Heart right ventricle (tissue), 16 donors: ENCODE measurements at regions not wholly inside any gene's neighbourhood (a gene's known extent, or its start where the extent isn't known, plus 50 kb on each side); places are given as distances from the start of the nearest gene placed in this dataset.

ENCODE experiments used
- ATAC-seq, 8 donors: fragments of 200-7000 bp; cut with Tn5 transposase; one replicate each; pipeline ENCODE4 v1.9.1; 2020; ENCODE audit warnings: mild to moderate bottlenecking in 8 of 8, moderate library complexity in 8 of 8, moderate number of reproducible peaks in 1 of 8
- DNase-seq, 2 donors: peaks; one replicate each; pipeline ENCODE4 v3.0.0-alpha.2; 2020
- H3K27ac ChIP-seq, 10 donors: fragments of 200-600 bp; sonication (generic) in 2 of 10; one replicate each; pipeline versions ENCODE4 v1.5.0 to v1.8.0; 2020 to 2022; ENCODE audit warnings: mild to moderate bottlenecking in 3 of 10
- H3K27me3 ChIP-seq, 7 donors: fragments of 200-600 bp; one replicate each; pipeline ENCODE4 v1.8.0; 2021 to 2022; ENCODE audit warnings: mild to moderate bottlenecking in 2 of 7
- H3K36me3 ChIP-seq, 9 donors: fragments of 200-600 bp; sonication (generic) in 1 of 9; one replicate each; pipeline versions ENCODE4 v1.5.0 to v1.8.0; 2020 to 2022; ENCODE audit warnings: mild to moderate bottlenecking in 2 of 9
- H3K4me1 ChIP-seq, 9 donors: fragments of 200-600 bp; sonication (generic) in 1 of 9; one replicate each; pipeline versions ENCODE4 v1.5.0 to v1.8.0; 2020 to 2022; ENCODE audit warnings: mild to moderate bottlenecking in 4 of 9
- H3K4me3 ChIP-seq, 10 donors: fragments of 200-600 bp; sonication (generic) in 2 of 10; one replicate each; pipeline versions ENCODE4 v1.5.0 to v1.8.0; 2020 to 2022; ENCODE audit warnings: mild to moderate bottlenecking in 7 of 10, moderate library complexity in 2 of 10
- H3K9me3 ChIP-seq, 11 donors: fragments of 200-600 bp in 10 of 11; sonication (generic) in 2 of 11; one replicate each; pipeline versions ENCODE4 v1.5.0 to v1.8.0; 2013 to 2022; ENCODE audit warnings: mild to moderate bottlenecking in 2 of 11, control low read depth in 1 of 11, moderate library complexity in 1 of 11
- WGBS, 2 donors: extraction: QIAGEN DNeasy Blood & Tissue Kit; methylation state at CpG; one replicate each; pipeline ENCODE4 v1.1.7; 2013; ENCODE audit warnings: inconsistent platforms in 1 of 2; 5-methylcytosine and 5-hydroxymethylcytosine counted together
- intact Hi-C, 10 donors: fragments of 100-400 bp; cut with DNase I; formaldehyde crosslinking; loops; one replicate each; pipeline versions ENCODE4 v1.11.1 to v1.14.2; 2022
- TF ChIP-seq, protein P1 (sequence below), 9 donors: fragments of 200-600 bp; sonication (generic) in 2 of 9; IDR thresholded peaks; one replicate each; pipeline versions ENCODE4 v1.5.0 to v1.8.0; 2021 to 2022; ENCODE audit warnings: antibody characterized with exemption in 9 of 9, mild to moderate bottlenecking in 5 of 9, moderate library complexity in 1 of 9
- donor health status: Arrhythmogenic right ventricular cardiomyopathy.
- donor health status: ischemic (EF 13 %, LVEDD 7.1; RV severe dilation, severe dysfunction).
- donor health status: healthy with polysubstance abuse.
- donor health status: DM: no; HTN: yes; CAD: no.
- donor health status: DM: no; HTN: no; CAD: no.
- donor health status: ischemic (EF 25% LVEDD 6.9; RV normal size, moderate dysfunction).
- donor health status: ischemic (EF 25% LVEDD 5.7; RV mildly dilated, moderate dysfunction).
- donor health status: healthy.
- donor health status: DM: yes; HTN: yes; CAD: no.
- donor health status: Ischemic cardiomyopathy.
- donor health status: ischemic (EF 35%, LVEDD 5.7; RV mildly dilated, moderate dysfunction).
- donor health status: nonischemic (EF 11% LVEDD 7.7; RV severe dilation, severe dysfunction).
- donor health status: DM: yes; HTN: yes; CAD: no.
- donor health status: PGD.
- donor health status: ischemic (EF 29% LVEDD 5.4; RV normal size, mild dysfunction).
- donor health status: nonischemic (EF 23%, LVEDD 6.1; RV moderate dilation, normal function).

DNA sequence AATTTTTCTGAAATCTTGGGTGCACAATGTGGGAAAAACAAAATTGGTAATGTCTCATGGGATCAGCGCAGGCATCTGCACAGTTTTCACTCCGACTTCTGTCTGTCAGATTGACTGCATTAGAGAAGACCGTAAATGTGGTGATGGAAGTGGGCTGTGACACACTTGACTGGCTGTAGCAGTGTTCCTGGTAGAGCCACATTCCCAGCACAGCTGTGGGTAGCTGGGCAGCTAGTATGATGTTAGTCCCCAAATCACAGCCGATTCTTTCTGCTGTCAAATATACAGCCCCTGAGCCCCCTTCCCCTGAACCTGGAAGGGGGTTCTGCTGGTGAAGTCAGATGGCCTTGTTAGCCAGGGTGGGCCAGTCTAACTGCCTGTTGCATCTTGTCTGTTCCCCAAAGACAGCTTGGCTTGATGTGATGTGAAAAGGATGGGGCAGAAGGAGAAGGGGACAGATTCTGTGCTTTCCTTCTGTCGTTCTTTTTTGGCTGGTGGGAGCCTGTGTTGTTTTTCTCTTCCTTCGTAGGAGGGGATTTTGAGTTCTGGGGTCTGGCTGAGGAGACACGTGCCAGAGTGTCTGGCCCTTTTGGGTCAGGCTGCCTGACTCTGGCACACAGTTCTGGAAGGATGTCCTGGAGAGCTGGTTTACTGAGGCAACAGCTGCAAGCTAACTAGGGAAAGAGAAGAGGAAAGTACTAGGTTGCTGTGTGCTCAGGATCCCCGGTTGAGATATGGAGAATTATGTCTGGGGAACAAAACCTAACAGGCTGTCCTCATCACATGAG is 66.4 kb upstream of the SPRY4 start:
- no peak for DNase-seq
- no peaks in the 10 kb centered on the region for H3K36me3 ChIP-seq
- no peaks in the 10 kb centered on the region for H3K27me3 ChIP-seq
- H3K4me1 ChIP-seq, result peaks cover 7 to 37% (median 24%) of the 10 kb centered on the region in 9 donors
- peak in 7 of 8 donors; percentile 23 to 79 (median 35) for ATAC-seq
- intact Hi-C loops, result no loop called here
- TF ChIP-seq, protein P1, sequence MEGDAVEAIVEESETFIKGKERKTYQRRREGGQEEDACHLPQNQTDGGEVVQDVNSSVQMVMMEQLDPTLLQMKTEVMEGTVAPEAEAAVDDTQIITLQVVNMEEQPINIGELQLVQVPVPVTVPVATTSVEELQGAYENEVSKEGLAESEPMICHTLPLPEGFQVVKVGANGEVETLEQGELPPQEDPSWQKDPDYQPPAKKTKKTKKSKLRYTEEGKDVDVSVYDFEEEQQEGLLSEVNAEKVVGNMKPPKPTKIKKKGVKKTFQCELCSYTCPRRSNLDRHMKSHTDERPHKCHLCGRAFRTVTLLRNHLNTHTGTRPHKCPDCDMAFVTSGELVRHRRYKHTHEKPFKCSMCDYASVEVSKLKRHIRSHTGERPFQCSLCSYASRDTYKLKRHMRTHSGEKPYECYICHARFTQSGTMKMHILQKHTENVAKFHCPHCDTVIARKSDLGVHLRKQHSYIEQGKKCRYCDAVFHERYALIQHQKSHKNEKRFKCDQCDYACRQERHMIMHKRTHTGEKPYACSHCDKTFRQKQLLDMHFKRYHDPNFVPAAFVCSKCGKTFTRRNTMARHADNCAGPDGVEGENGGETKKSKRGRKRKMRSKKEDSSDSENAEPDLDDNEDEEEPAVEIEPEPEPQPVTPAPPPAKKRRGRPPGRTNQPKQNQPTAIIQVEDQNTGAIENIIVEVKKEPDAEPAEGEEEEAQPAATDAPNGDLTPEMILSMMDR (IDR thresholded peaks at IDR 0.05), result no peak
- WGBS, 2 donors, result 63 to 77% methylated on average over 8 of the region's 8 CpGs
- peaks cover 0 to 6% (median 0%) of the 10 kb centered on the region in 11 donors for H3K9me3 ChIP-seq
- H3K4me3 ChIP-seq, result no peak overlapping the region
- H3K27ac ChIP-seq, result peak overlapping the region in 9 of 10 donors; percentile 25 to 73 (median 55)

DNA sequence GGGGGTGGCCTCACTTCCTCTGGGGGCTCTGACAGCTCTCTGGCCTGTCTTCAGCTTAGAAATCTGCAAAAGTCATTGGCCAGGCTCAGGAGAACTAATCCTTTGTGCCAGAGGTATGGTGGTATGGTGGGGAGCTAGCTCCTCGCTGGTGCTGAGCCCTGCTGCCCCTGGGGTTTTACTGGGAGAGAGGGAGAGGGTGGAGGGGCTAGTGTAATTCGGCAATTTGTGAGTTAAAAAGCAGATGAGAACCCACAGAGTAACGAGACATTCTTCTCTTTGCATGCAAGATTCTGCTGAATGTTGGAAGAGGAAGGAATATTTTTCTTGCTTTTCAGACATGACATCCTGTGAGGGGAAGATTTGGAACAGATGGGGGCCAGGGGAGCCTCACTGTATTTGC is 65.5 kb upstream of the SPRY4 start:
- TF ChIP-seq, protein P1 (IDR thresholded peaks at IDR 0.05), result no peak
- ATAC-seq (peak in 2 of 8 donors; percentile 3 to 16), DNase-seq (no peak)
- intact Hi-C loops, result no loop called here
- H3K36me3 ChIP-seq, result no peaks in the 10 kb centered on the region
- H3K27ac ChIP-seq, result peak overlapping the region in 8 of 10 donors; percentile 7 to 73 (median 50)
- WGBS, 2 donors, result 13 to 25% methylated on average over 3 of the region's 3 CpGs
- H3K9me3 ChIP-seq, result no peaks in the 10 kb centered on the region
- no peak overlapping the region for H3K4me3 ChIP-seq
- H3K4me1 ChIP-seq, result peaks cover 7 to 41% (median 24%) of the 10 kb centered on the region in 9 donors
- H3K27me3 ChIP-seq, result no peaks in the 10 kb centered on the region

DNA sequence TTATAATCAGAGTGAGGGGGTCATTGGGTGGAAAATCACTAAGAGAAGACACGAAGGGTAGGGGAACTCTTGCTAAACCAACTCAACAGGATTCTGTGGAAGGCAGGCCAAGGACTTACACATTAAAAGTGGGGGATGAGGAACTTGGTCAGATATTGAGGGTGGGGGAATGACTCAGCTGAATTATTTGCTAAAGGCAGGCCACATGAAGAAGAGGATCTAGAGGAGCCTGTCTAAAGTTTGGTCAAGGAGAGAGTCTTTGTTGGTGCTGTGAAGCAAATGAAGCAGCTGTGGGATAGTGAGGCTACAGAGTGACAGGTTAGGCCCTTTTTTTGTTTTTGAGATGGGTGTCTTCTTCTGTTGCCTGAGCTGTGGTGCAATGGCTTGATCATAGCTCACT is 63.9 kb upstream of the SPRY4 start:
- H3K4me1 ChIP-seq, result peaks cover 7 to 41% (median 24%) of the 10 kb centered on the region in 9 donors
- no peaks in the 10 kb centered on the region for H3K36me3 ChIP-seq
- intact Hi-C loops, result no loop called here
- no peaks in the 10 kb centered on the region for H3K27me3 ChIP-seq
- WGBS, 2 donors, result 89 to 96% methylated on average over 1 of the region's 1 CpG
- no peak overlapping the region for H3K4me3 ChIP-seq
- ATAC-seq (no peak), DNase-seq (no peak)
- no peaks in the 10 kb centered on the region for H3K9me3 ChIP-seq
- peak overlapping the region in 2 of 10 donors; percentile 0 to 1 for H3K27ac ChIP-seq
- TF ChIP-seq, protein P1 (IDR thresholded peaks at IDR 0.05), result no peak

DNA sequence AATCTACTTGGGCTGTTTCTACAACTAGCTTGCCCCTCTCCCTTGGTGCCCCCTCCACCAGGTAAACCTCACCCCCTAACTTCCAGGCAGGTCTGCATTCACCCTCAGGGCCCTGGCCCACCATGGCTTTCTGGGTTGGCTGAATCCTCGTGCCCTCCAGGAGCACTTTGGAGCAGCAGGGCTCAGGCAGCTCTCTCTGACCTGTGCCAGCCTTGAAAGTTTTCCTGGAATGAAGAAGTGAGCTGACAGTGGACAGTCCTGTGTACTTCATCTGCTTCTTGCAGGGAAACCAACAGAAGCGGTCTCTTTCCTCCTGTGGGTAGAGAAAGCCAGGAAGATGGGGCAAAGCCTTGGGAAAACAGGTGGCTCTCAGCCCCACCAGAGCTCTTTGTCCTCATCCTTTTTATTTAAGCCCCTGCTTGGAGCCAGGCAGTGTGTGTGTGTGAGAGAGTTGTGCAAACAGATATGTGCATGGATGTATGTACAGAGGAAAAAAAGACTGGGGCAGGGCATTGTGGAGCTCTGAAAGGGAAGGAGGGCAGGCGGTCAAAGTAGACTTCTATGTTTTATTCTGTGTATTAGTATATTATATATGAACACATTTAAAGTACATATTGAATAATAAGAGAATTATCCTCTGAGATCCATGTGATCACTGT is 62.3 kb upstream of the SPRY4 start:
- intact Hi-C loops, result no loop called here
- WGBS, 2 donors, result 93 to 95% methylated on average over 3 of the region's 3 CpGs
- Histone ChIP-seq H3K27ac (no peak overlapping the region), H3K36me3 (no peaks in the 10 kb centered on the region), H3K4me1 (peaks cover 7 to 41% (median 24%) of the 10 kb centered on the region in 9 donors), H3K9me3 (no peaks in the 10 kb centered on the region), H3K4me3 (no peak overlapping the region), H3K27me3 (no peaks in the 10 kb centered on the region)
- TF ChIP-seq, protein P1 (IDR thresholded peaks at IDR 0.05), result no peak
- no peak for DNase-seq
- ATAC-seq, result no peak
